OCI-LY1 (cell line): ENCODE measurements at regions not wholly inside any gene's neighbourhood (a gene's known extent, or its start where the extent isn't known, plus 50 kb on each side); places are given as distances from the start of the nearest gene placed in this dataset.
"Not testable (repeated sequence)": the region's sequence is repeated elsewhere in the genome, so short reads cannot be mapped to it uniquely, and the experiment has no call there.

Source experiments
- H2AFZ ChIP-seq: fragments of 200-600 bp; sonication (generic), shearing (Covaris generic); 2 replicates; pipeline ENCODE4 v1.6.0; 2014; ENCODE audit warnings: antibody characterized with exemption, mild to moderate bottlenecking, low read length
- H3F3A ChIP-seq: fragments of 200-600 bp; sonication (generic), shearing (Covaris generic); 2 replicates; pipeline ENCODE4 v1.6.0; 2014; ENCODE audit warnings: mild to moderate bottlenecking, antibody characterized with exemption, low read length, moderate library complexity; ENCODE audit not compliant: insufficient read depth
- H3K27ac ChIP-seq: fragments of 200-600 bp; sonication (generic); 2 replicates; pipeline ENCODE4 v1.5.1; 2014; ENCODE audit warnings: low read length, mixed run types, mild to moderate bottlenecking, low read depth; ENCODE audit not compliant: poor library complexity, severe bottlenecking
- H3K27me3 ChIP-seq: fragments of 200-600 bp; sonication (generic); 2 replicates; pipeline ENCODE4 v1.6.0; 2014; ENCODE audit warnings: antibody characterized with exemption, mild to moderate bottlenecking, low read length, moderate library complexity; ENCODE audit not compliant: insufficient read depth
- H3K36me3 ChIP-seq: fragments of 200-600 bp; sonication (generic); 2 replicates; pipeline ENCODE4 v1.6.1; 2014; ENCODE audit warnings: mild to moderate bottlenecking, antibody characterized with exemption, low read length, moderate library complexity, mixed read lengths; ENCODE audit not compliant: insufficient read depth
- H3K4me1 ChIP-seq: fragments of 200-600 bp; sonication (generic); 2 replicates; pipeline ENCODE4 v1.5.1; 2014; ENCODE audit warnings: mild to moderate bottlenecking, low read length, moderate library complexity; ENCODE audit not compliant: insufficient read depth, severe bottlenecking
- H3K4me2 ChIP-seq: fragments of 200-600 bp; sonication (generic), shearing (Covaris generic); 2 replicates; pipeline ENCODE4 v1.6.1; 2014; ENCODE audit warnings: low read length
- H3K4me3 ChIP-seq: fragments of 200-600 bp; sonication (generic); 2 replicates; pipeline ENCODE4 v1.5.1; 2014; ENCODE audit warnings: low read length, low read depth, mild to moderate bottlenecking, mixed read lengths; ENCODE audit not compliant: poor library complexity, severe bottlenecking
- H3K79me2 ChIP-seq: fragments of 200-600 bp; shearing (Covaris generic); 2 replicates; pipeline ENCODE4 v1.6.1; 2016; ENCODE audit warnings: mixed run types, low read length, mixed read lengths; ENCODE audit not compliant: insufficient read depth
- H3K9ac ChIP-seq: fragments of 200-600 bp; sonication (generic), shearing (Covaris generic); 2 replicates; pipeline ENCODE4 v1.6.1; 2014; ENCODE audit warnings: mild to moderate bottlenecking, low read length, mixed read lengths
- H3K9me2 ChIP-seq: fragments of 200-600 bp; sonication (generic), shearing (Covaris generic); 2 replicates; pipeline ENCODE4 v1.6.1; 2014; ENCODE audit warnings: low read depth, mild to moderate bottlenecking, low read length, mixed read lengths
- H3K9me3 ChIP-seq: fragments of 200-600 bp; shearing (Covaris generic); 2 replicates; pipeline ENCODE4 v1.6.1; 2014; ENCODE audit warnings: low read length, mixed read lengths
- H4K20me1 ChIP-seq: fragments of 200-600 bp; sonication (generic), shearing (Covaris generic); 2 replicates; pipeline ENCODE4 v1.6.0; 2016; ENCODE audit warnings: mild to moderate bottlenecking, low read length; ENCODE audit not compliant: insufficient read depth

- H3K36me3 ChIP-seq, H3K9me3 ChIP-seq, H3K79me2 ChIP-seq, H3F3A ChIP-seq, H3K4me2 ChIP-seq, H3K9me2 ChIP-seq, H3K4me3 ChIP-seq, H2AFZ ChIP-seq, H3K27me3 ChIP-seq, H3K4me1 ChIP-seq, H4K20me1 ChIP-seq, H3K27ac ChIP-seq, H3K9ac ChIP-seq: not testable (repeated sequence)
Measured at GRCh38 chr16:16674820-16675219, 295.9 kb downstream of the NPIPA7 start.

- H3K36me3 ChIP-seq, H3K4me1 ChIP-seq, H2AFZ ChIP-seq, H3K9me2 ChIP-seq, H3K9ac ChIP-seq, H3K79me2 ChIP-seq, H3K27me3 ChIP-seq, H3K27ac ChIP-seq, H3K4me2 ChIP-seq, H3K9me3 ChIP-seq, H3F3A ChIP-seq, H4K20me1 ChIP-seq, H3K4me3 ChIP-seq: not testable (repeated sequence)
Measured at GRCh38 chr16:16721849-16722248, 342.9 kb downstream of the NPIPA7 start.

- H3K9me2 ChIP-seq, H3K27me3 ChIP-seq, H4K20me1 ChIP-seq, H3K4me1 ChIP-seq, H3K9me3 ChIP-seq, H3K4me3 ChIP-seq, H3K4me2 ChIP-seq, H3K9ac ChIP-seq, H3K27ac ChIP-seq, H3F3A ChIP-seq, H3K36me3 ChIP-seq, H3K79me2 ChIP-seq, H2AFZ ChIP-seq: not testable (repeated sequence)
Measured at GRCh38 chr16:16722666-16723065, 343.7 kb downstream of the NPIPA7 start.

GRCh38 chr16:16723819-16724519, 345.0 kb downstream of the NPIPA7 start:
- not testable (repeated sequence) for H3K36me3 ChIP-seq, H2AFZ ChIP-seq, H3K27me3 ChIP-seq, H3K9me2 ChIP-seq, H3K79me2 ChIP-seq, H3K4me3 ChIP-seq, H3K9me3 ChIP-seq, H3K4me1 ChIP-seq, H3K9ac ChIP-seq, H3K4me2 ChIP-seq, H3F3A ChIP-seq, H3K27ac ChIP-seq, H4K20me1 ChIP-seq

GRCh38 chr16:16727048-16727447, 348.1 kb downstream of the NPIPA7 start:
- not testable (repeated sequence) for H3F3A ChIP-seq, H4K20me1 ChIP-seq, H3K79me2 ChIP-seq, H3K9ac ChIP-seq, H3K9me2 ChIP-seq, H3K27me3 ChIP-seq, H3K27ac ChIP-seq, H3K9me3 ChIP-seq, H3K4me1 ChIP-seq, H3K4me2 ChIP-seq, H3K4me3 ChIP-seq, H3K36me3 ChIP-seq, H2AFZ ChIP-seq

- not testable (repeated sequence) for H3K4me2 ChIP-seq, H3K9me3 ChIP-seq, H3K4me3 ChIP-seq, H3K27me3 ChIP-seq, H3K9ac ChIP-seq, H3K79me2 ChIP-seq, H3K27ac ChIP-seq, H4K20me1 ChIP-seq, H3K36me3 ChIP-seq, H3K4me1 ChIP-seq, H2AFZ ChIP-seq, H3K9me2 ChIP-seq, H3F3A ChIP-seq
Measured at GRCh38 chr16:16742573-16742972, 363.6 kb downstream of the NPIPA7 start.

GRCh38 chr16:16754992-16755667, 376.2 kb downstream of the NPIPA7 start:
- H3K4me2 ChIP-seq, H2AFZ ChIP-seq, H3K4me3 ChIP-seq, H3K27ac ChIP-seq, H3K79me2 ChIP-seq, H3K9me2 ChIP-seq, H3K9ac ChIP-seq, H3K4me1 ChIP-seq, H3K9me3 ChIP-seq, H3K27me3 ChIP-seq, H4K20me1 ChIP-seq, H3F3A ChIP-seq, H3K36me3 ChIP-seq: not testable (repeated sequence)
